Fibroblast of villous mesenchyme (primary cell): ENCODE measurements at regions not wholly inside any gene's neighbourhood (a gene's known extent, or its start where the extent isn't known, plus 50 kb on each side); places are given as distances from the start of the nearest gene placed in this dataset.

Experiments
- DNase-seq: peaks from one replicate; pipeline ENCODE4 v3.0.0-alpha.2; 2010; ENCODE audit warnings: low read depth
- H3K4me3 ChIP-seq: 2 replicates; pipeline ENCODE4 v1.5.1; 2011; ENCODE audit warnings: low read depth, mild to moderate bottlenecking, low read length
- CTCF ChIP-seq: IDR thresholded peaks from 2 replicates; pipeline ENCODE4 v1.5.1; 2012; ENCODE audit warnings: low read depth, mild to moderate bottlenecking, low read length; ENCODE audit not compliant: insufficient read depth

DNA sequence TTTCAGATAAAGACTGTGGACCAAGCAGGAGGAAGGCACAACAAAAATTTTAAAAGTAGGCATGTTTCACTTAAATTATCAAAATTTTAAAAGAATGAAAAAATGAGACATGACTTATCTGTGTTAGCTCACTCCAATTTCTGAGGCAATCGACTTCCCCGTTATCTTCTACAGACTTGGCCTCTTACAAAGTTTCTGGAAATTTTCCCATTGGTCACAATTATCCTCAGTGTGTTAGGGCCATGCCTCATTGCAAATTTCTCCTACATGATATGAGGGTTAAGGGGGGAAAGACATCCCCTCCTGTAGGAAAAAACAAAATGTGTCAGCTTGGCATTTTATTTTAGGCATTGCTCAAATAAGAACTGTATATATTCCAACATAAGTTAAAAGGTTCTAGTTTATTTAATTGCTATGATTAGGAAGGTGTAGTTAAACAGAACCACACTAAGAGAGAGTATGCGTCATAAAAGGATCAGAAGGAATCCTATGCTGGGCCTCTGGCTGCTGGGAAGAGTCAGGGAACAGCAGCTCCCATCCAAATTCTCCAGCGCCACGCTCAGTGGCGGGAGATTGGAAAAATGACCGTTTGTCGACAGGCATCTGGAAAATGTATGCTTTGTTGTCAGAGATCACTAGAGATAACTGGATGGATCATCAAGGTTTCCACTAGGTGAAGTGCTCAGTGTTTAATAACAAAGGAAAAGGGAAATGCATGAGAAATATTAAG is 463.6 kb upstream of the NR2F2 start:
- peak; percentile 41 for DNase-seq
- no peak overlapping the region for H3K4me3 ChIP-seq
- TF ChIP-seq CTCF: no peak

- TF ChIP-seq CTCF: no peak
- DNase-seq: no peak
- no peak overlapping the region for H3K4me3 ChIP-seq
Measured at GRCh38 chr15:95868450-95868849, 462.1 kb upstream of the NR2F2 start.

- no peak for DNase-seq
- no peak overlapping the region for H3K4me3 ChIP-seq
- no peak for TF ChIP-seq CTCF
Measured at GRCh38 chr15:95868970-95869369, 461.5 kb upstream of the NR2F2 start.

DNA sequence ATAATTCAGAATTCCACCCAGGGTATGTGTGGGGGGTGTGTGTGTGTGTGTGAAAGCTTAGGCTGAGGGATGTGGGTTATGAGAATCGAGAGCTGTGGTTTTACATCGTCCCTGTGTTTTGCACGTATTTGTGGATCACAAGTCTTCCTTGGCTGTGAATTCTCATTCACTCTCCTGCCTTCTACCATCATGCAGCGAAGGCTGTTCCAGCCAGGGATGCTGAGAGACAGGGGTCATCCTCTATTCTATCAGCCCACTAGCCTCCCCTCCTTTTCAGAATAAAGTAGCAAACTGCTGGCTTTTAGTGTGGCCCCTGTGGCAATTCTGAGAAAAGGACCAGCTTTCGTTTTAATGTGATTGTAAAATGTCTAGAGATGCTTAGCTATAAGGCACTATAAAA is 460.6 kb upstream of the NR2F2 start:
- TF ChIP-seq CTCF: no peak
- H3K4me3 ChIP-seq: no peak overlapping the region
- DNase-seq: no peak

DNA sequence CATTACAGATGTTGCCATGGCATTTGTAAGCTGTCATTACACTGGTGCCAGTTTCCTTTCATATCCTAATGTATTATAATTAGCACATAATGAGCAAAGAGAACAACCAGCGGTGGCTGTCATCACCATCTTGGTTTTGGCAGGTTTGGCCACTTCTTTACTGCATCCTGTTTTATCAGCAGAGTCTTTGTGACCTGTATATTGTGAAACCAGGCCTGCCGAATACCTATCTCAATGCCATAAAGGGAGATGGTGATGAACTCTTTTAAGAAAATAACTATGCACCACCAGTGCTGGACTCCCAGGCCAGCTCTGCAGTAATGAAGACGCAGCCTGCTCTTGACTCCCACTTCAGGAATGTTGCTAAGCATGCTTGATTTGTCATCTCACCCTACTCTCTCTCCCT is 458.1 kb upstream of the NR2F2 start:
- H3K4me3 ChIP-seq: no peak overlapping the region
- peak; percentile 41 for DNase-seq
- TF ChIP-seq CTCF: no peak

DNA sequence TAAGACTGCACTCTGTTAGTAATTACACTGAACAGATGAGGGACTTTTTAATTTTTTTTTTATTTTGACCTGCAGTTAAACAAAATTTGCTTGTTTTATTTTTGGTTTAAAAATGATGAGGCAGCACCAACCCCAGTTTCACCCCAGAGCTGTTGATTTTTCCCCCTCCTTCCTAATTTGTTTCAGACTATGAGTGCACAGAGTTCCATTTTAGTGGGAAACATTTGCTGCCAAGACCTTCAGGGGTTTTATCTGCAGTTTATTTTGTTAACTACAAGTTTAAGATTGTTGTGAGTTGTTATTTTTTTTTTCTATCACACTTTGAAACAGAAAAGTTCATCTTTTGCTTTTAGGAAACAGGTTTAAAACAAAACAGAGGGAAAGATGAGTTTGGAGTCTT is 455.9 kb upstream of the NR2F2 start:
- H3K4me3 ChIP-seq: no peak overlapping the region
- no peak for TF ChIP-seq CTCF
- DNase-seq: peak; percentile 45

DNA sequence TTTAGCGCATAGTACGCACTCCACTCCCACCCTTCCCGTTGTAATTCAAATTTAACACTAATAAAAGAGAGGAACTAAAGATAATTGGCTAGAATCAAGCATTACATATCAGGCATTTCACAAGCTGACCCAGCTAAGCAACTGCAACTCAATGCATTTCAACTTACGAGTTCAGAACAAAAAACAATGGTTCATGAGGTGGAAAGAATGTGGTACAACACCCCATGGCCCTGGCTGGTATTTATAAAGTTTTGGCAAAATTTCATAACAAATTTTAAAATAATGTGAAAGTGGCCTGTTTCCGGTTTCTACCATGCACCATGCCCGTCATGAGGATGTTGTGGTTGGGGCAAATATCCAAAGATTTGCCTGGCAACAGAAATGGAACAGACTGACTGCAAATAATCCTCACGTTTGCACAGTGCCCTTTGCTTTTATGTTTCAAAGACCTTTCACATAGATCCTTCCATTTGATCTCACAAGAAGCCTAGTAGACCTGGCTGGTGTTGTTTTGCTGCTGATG is 455.3 kb upstream of the NR2F2 start:
- DNase-seq: peak; percentile 54
- no peak overlapping the region for H3K4me3 ChIP-seq
- no peak for TF ChIP-seq CTCF
